GM23338 (cell line): ENCODE measurements at regions not wholly inside any gene's neighbourhood (a gene's known extent, or its start where the extent isn't known, plus 50 kb on each side); places are given as distances from the start of the nearest gene placed in this dataset.

Experiments
- EZH2phosphoT487 ChIP-seq: fragments of 200-600 bp; sonication (generic); IDR thresholded peaks from one replicate; pipeline ENCODE4 v1.8.1; 2018; ENCODE audit warnings: antibody characterized with exemption; ENCODE audit not compliant: unreplicated experiment
- POLR2AphosphoS5 ChIP-seq: IDR thresholded peaks from 2 replicates; pipeline ENCODE4 v1.6.1; 2016; ENCODE audit warnings: antibody characterized with exemption, low read depth
- TF ChIP-seq, protein P1 (sequence below), 2 experiments: fragments of 200-600 bp in 1 of 2; sonication (generic) in 1 of 2; conservative IDR thresholded peaks; 2 replicates each; pipeline versions ENCODE4 v1.5.1 to v1.6.1; 2016 to 2017; ENCODE audit warnings: antibody characterized with exemption in 2 of 2, low read depth in 2 of 2, mild to moderate bottlenecking in 2 of 2, moderate library complexity in 1 of 2

DNA sequence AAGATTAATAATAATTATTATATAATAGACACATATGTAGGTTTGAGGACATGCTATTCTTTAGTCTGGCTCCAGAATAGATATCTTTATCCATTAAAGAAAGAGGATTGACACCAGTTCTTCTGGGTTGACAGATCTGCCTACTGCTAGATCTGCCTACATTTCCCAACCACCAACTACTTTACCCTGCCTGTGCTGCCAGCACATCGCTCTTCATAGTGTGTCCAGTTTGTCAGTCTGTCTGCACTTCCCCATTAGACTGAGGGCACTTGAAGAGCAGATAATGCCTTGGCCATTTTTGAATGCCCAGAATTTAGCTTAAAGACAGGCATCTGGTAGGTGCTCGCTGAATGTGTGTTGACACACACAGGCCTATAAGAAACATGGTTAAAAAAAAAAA lies 910.1 kb upstream of the FAT3 start:
- TF ChIP-seq EZH2phosphoT487: no peak
- TF ChIP-seq, protein P1, sequence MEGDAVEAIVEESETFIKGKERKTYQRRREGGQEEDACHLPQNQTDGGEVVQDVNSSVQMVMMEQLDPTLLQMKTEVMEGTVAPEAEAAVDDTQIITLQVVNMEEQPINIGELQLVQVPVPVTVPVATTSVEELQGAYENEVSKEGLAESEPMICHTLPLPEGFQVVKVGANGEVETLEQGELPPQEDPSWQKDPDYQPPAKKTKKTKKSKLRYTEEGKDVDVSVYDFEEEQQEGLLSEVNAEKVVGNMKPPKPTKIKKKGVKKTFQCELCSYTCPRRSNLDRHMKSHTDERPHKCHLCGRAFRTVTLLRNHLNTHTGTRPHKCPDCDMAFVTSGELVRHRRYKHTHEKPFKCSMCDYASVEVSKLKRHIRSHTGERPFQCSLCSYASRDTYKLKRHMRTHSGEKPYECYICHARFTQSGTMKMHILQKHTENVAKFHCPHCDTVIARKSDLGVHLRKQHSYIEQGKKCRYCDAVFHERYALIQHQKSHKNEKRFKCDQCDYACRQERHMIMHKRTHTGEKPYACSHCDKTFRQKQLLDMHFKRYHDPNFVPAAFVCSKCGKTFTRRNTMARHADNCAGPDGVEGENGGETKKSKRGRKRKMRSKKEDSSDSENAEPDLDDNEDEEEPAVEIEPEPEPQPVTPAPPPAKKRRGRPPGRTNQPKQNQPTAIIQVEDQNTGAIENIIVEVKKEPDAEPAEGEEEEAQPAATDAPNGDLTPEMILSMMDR (conservative IDR thresholded peaks at IDR 0.05; ENCODE audit: low read depth in 2 of 2): no peak
- no peak for TF ChIP-seq POLR2AphosphoS5
